GM12892 (cell line): ENCODE measurements at regions not wholly inside any gene's neighbourhood (a gene's known extent, or its start where the extent isn't known, plus 50 kb on each side); places are given as distances from the start of the nearest gene placed in this dataset.

Source experiments
- DNase-seq: peaks from one replicate; pipeline ENCODE4 v3.0.0; 2011; ENCODE audit not compliant: insufficient read length
- FAIRE-seq: peaks from 2 replicates; lab custom pipeline; 2011; peaks lifted over from hg19 to GRCh38; lab: Jason Lieb, UNC
- POLR2A ChIP-seq: IDR thresholded peaks from 2 replicates; pipeline ENCODE4 v1.6.1; 2011; ENCODE audit warnings: low read depth, low read length, control low read depth
- POLR2AphosphoS5 ChIP-seq: IDR thresholded peaks from 2 replicates; pipeline ENCODE4 v1.6.1; 2011; ENCODE audit warnings: low read depth, low read length, control low read depth
- TAF1 ChIP-seq: IDR thresholded peaks from 2 replicates; pipeline ENCODE4 v1.6.1; 2011; ENCODE audit warnings: low read depth, mild to moderate bottlenecking, control low read depth, low read length, borderline replicate concordance

DNA sequence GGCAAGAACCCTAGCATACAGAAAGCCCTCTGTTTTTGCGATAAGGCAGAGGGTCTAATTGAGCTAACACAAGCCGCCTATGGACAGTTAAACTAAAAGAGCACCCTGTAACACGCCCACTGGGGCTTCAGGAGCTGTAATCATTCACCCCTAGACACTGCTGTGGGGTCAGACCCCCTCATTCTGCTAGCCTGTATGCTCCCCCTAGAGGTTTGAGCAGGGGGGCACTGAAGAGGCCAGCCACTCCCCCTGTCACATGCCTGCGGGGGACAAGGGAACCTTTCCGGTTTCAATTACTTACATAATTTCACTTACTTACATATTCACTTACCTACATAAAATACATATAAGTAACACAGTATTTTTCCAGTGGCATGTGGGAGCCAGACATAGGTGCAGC lies 469.5 kb upstream of the FAM241A start:
- DNase-seq (no peak), FAIRE-seq (no peak)
- TF ChIP-seq TAF1 (no peak), POLR2AphosphoS5 (no peak), POLR2A (no peak)

DNA sequence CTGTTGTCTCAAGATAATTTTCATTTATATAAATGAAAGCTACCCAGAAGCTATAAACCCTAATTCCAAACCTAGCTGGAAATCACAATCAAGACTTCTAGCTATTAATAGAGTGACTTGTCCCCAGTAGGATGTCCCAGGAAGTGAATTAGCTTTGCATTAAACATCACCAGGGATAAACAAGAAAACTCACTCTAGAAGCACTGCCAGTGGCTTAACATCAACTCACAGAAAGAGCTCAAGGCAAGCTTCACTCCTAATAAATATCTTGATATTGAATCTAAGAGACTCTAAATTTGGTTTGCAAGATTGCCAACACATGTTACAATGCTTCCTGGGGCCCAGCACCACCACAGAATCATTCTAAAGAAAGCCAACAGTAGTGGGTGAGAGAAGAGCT lies 468.7 kb upstream of the FAM241A start:
- no peak for TF ChIP-seq POLR2A
- no peak for TF ChIP-seq POLR2AphosphoS5
- TF ChIP-seq TAF1 = no peak
- FAIRE-seq (no peak), DNase-seq (no peak)

DNA sequence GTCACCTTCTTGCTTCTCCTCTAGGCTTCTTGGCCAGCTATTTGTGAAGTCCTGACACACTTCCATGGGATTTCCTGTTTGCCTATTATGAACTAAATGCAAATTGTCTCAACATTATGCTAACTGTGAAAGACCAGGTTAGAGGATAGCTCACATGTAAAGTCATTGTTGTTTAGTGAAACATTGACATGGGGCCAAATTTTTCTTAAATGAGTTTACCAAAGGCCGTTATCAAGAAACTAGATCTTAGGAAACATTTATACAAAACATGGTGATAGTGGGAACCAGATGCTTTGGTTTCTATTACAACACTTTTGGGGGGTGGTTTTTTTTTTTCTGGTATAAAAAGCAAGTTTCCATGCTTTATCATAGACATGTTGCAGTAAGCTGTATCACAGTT lies 466.8 kb upstream of the FAM241A start:
- TF ChIP-seq TAF1 (no peak), POLR2A (no peak)
- FAIRE-seq (no peak), DNase-seq (no peak)

- FAIRE-seq (no peak), DNase-seq (no peak)
- TF ChIP-seq TAF1 (no peak), POLR2AphosphoS5 (no peak), POLR2A (no peak)
These were observed 466.3 kb upstream of the FAM241A start for GRCh38 chr4:111678908-111679307.

DNA sequence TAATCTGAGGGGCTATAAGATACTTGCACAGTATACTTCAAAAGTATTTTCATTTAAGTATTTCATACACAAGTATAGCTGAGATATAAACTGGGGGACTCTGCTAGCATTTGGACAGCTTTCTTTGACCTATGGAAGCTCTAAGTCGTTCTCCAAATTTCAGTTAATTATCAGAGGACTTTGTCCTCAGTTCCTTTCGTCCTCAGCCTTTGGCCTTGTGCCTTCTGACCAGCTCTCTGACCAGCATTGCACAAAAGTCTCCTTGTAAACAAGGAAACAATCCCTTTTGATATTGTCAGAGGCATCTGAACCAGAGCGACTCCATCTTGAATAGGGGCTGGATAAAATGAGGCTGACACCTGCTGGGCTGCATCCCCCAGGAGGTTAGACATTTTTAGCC lies 464.0 kb upstream of the FAM241A start:
- DNase-seq (no peak), FAIRE-seq (no peak)
- no peak for TF ChIP-seq POLR2AphosphoS5
- no peak for TF ChIP-seq POLR2A
- TF ChIP-seq TAF1 = no peak

- TF ChIP-seq TAF1 = no peak
- no peak for TF ChIP-seq POLR2AphosphoS5
- TF ChIP-seq POLR2A = no peak
- FAIRE-seq (no peak), DNase-seq (no peak)
These were observed 463.5 kb upstream of the FAM241A start for GRCh38 chr4:111681751-111682150.

DNA sequence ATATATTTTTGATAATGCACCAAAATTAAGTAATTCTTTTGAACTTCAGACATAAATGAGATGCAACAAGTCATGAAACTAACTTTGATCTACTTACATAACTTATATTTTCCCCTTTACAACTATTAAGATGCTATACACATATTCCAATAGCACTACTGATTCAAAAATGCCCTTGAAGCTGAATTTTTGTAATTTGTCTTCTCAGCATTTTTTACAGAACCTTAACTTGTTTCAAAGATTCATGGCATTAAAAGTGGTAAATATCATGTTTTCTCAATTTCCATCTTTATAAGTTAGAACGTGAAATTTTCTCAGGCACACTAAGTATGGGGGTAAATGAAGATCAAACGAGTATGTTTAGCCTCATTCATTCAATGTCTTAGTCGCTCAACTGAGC lies 460.0 kb upstream of the FAM241A start:
- no peak for DNase-seq
- no peak for FAIRE-seq
- no peak for TF ChIP-seq POLR2AphosphoS5
- no peak for TF ChIP-seq POLR2A
- no peak for TF ChIP-seq TAF1

GRCh38 chr4:111689214-111689613 lies 456.0 kb upstream of the FAM241A start:
- no peak for FAIRE-seq
- no peak for DNase-seq
- no peak for TF ChIP-seq POLR2A
- TF ChIP-seq POLR2AphosphoS5 = no peak
- TF ChIP-seq TAF1 = no peak

GRCh38 chr4:111689731-111690130 lies 455.5 kb upstream of the FAM241A start:
- no peak for FAIRE-seq
- DNase-seq = no peak
- TF ChIP-seq POLR2AphosphoS5 (no peak), TAF1 (no peak), POLR2A (no peak)

- FAIRE-seq (no peak), DNase-seq (no peak)
- TF ChIP-seq POLR2A (no peak), TAF1 (no peak), POLR2AphosphoS5 (no peak)
These were observed 451.5 kb upstream of the FAM241A start for GRCh38 chr4:111693758-111694157.

- TF ChIP-seq POLR2AphosphoS5 = no peak
- no peak for TF ChIP-seq TAF1
- TF ChIP-seq POLR2A = no peak
- FAIRE-seq (no peak), DNase-seq (no peak)
These were observed 449.6 kb upstream of the FAM241A start for GRCh38 chr4:111695677-111696076.

DNA sequence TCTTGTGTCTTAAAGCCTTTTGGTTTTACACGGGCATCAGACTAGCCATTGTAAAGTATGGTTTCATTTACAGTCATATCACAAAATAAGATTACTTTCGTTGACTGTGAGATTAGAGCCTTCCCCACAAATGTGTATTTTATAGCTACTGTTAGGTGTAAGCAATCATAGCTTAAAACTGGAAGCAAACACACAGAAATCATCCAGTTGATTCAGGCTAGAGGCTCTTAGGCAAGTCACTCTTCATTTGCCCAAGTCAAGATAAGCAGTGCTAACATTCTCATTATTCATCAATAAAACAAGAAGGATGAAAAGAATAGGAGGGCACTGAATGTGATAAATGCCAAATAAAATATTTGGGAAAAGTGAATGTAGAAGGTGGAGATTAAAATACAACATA lies 448.7 kb upstream of the FAM241A start:
- TF ChIP-seq TAF1 (no peak), POLR2A (no peak), POLR2AphosphoS5 (no peak)
- FAIRE-seq (no peak), DNase-seq (no peak)

DNA sequence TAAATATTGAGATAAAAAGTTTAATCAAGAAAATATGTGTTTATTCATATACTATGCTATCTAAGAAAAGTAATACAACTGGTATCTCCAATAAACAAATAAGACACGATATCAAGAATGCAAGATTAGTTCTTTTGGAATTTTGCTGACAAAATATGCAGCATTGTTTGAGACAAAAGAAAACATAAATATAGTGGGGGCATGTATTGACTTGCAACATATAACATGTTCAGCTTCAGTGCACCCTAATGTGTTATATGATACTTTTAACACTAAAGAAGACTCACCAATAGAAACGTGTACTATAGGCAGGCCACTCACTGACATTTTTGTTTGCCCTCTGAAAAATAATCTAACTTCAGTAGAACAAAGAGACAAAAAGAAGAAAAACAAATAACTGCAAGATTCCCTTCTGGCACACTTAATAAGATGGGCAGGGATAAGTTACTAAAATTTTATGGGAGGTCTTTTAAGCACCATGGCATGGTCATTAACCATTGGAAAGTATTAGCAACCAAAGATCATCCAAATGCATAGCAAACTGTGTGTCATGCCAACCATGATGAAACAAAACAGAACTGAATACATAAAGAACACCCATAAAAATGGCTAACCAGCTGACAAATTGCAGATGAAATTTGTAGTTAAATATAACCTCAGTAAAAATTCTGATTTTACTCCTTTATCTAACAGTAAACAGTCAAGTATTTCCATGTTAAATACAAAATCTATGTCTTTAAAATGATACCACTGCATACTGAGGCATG lies 447.9 kb upstream of the FAM241A start:
- FAIRE-seq = no peak
- DNase-seq = no peak
- TF ChIP-seq TAF1 = no peak
- TF ChIP-seq POLR2AphosphoS5 = no peak
- TF ChIP-seq POLR2A = no peak
